ENCODE measurements at regions not wholly inside any gene's neighbourhood (a gene's known extent, or its start where the extent isn't known, plus 50 kb on each side); places are given as distances from the start of the nearest gene placed in this dataset.

DNA sequence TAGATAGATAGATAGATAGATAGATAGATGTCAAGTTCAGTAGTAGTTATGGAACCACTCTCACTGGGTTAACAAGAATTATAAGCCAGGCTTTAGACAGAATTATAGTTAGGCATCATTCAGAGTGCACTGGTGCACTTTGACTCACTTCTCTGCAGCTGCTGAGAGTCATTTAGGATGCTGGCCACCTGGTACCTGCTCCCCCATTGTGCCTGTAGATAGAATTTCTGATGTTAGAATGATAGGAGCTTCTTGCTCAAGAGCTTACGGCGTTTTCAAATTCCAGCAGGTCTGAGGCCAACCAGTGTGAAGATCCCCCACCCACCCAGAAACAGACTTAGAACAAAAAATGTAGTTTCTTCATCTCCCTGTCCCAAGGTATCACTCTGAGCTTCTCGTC lies 107.8 kb upstream of the HMCN1 start:
- BruUV-seq (replicated peaks), result no TSS peak
- in situ Hi-C loops (cut with MboI; ENCODE audit: low sequenced_read_pairs) (no loop called here), dilution Hi-C loops (cut with HindIII; ENCODE audit: low sequenced_read_pairs, unreplicated experiment) (no loop called here), intact Hi-C loops (cut with micrococcal nuclease) (no loop called here)
- ATAC-seq (ENCODE audit: low read depth) (no peak), DNase-seq (no peak)
- no peak overlapping the region for H2AFZ ChIP-seq (replicated peaks; ENCODE audit: low read length, poor library complexity)
- no CpG with 5 or more reads among the region's 3 CpGs for WGBS, 2 experiments (ENCODE audit: extremely low coverage in 2 of 2, insufficient read length in 1 of 2)
- H4K8ac ChIP-seq (ENCODE audit: low read depth in 2 of 2, low read length in 2 of 2), result no peak overlapping the region
- H3K36me3 ChIP-seq (ENCODE audit: control insufficient read depth, insufficient read depth, low read length), result no peaks in the 10 kb centered on the region
- no peak overlapping the region for H3K56ac ChIP-seq (ENCODE audit: extremely low read depth, insufficient read depth, low read length)
- no peaks in the 10 kb centered on the region for H3K9me3 ChIP-seq (ENCODE audit: control insufficient read depth, insufficient read depth, low read length)
- no peak overlapping the region for H3K18ac ChIP-seq (ENCODE audit: low read depth, low read length)
- TF ChIP-seq MXI1 (IDR thresholded peaks at IDR 0.05; ENCODE audit: borderline replicate concordance, low read depth, low read length) (no peak), CHD1 (IDR thresholded peaks at IDR 0.05; ENCODE audit: low read depth, low read length) (no peak), MAFK (IDR thresholded peaks at IDR 0.05; ENCODE audit: low read depth, low read length) (no peak), SMC3 (IDR thresholded peaks at IDR 0.05; ENCODE audit: low read depth, low read length) (no peak)
- TF ChIP-seq, protein P1, sequence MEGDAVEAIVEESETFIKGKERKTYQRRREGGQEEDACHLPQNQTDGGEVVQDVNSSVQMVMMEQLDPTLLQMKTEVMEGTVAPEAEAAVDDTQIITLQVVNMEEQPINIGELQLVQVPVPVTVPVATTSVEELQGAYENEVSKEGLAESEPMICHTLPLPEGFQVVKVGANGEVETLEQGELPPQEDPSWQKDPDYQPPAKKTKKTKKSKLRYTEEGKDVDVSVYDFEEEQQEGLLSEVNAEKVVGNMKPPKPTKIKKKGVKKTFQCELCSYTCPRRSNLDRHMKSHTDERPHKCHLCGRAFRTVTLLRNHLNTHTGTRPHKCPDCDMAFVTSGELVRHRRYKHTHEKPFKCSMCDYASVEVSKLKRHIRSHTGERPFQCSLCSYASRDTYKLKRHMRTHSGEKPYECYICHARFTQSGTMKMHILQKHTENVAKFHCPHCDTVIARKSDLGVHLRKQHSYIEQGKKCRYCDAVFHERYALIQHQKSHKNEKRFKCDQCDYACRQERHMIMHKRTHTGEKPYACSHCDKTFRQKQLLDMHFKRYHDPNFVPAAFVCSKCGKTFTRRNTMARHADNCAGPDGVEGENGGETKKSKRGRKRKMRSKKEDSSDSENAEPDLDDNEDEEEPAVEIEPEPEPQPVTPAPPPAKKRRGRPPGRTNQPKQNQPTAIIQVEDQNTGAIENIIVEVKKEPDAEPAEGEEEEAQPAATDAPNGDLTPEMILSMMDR (conservative IDR thresholded peaks at IDR 0.05; ENCODE audit: low read depth, low read length), result no peak
- TF ChIP-seq, protein P2, sequence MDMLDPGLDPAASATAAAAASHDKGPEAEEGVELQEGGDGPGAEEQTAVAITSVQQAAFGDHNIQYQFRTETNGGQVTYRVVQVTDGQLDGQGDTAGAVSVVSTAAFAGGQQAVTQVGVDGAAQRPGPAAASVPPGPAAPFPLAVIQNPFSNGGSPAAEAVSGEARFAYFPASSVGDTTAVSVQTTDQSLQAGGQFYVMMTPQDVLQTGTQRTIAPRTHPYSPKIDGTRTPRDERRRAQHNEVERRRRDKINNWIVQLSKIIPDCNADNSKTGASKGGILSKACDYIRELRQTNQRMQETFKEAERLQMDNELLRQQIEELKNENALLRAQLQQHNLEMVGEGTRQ (IDR thresholded peaks at IDR 0.05; ENCODE audit: low read depth, low read length), result no peak
- TF ChIP-seq, protein P3, sequence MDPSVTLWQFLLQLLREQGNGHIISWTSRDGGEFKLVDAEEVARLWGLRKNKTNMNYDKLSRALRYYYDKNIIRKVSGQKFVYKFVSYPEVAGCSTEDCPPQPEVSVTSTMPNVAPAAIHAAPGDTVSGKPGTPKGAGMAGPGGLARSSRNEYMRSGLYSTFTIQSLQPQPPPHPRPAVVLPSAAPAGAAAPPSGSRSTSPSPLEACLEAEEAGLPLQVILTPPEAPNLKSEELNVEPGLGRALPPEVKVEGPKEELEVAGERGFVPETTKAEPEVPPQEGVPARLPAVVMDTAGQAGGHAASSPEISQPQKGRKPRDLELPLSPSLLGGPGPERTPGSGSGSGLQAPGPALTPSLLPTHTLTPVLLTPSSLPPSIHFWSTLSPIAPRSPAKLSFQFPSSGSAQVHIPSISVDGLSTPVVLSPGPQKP (IDR thresholded peaks at IDR 0.05; ENCODE audit: borderline replicate concordance, low read depth, low read length), result no peak
- no peak overlapping the region for H2AK9ac ChIP-seq (replicated peaks; ENCODE audit: low read depth, low read length, poor library complexity)
- H3K9me1 ChIP-seq (ENCODE audit: insufficient read depth, low read length), result no peaks in the 10 kb centered on the region; the same call in 1 of the 2 replicates
- H4K20me1 ChIP-seq (ENCODE audit: insufficient read depth, low read length), result no peaks in the 10 kb centered on the region
- no peak overlapping the region for H3K9ac ChIP-seq (ENCODE audit: low read depth, low read length)
- H4K5ac ChIP-seq (ENCODE audit: low read depth, low read length), result no peak overlapping the region
- no peak overlapping the region for H2BK20ac ChIP-seq (ENCODE audit: low read depth, low read length)
- H3K23ac ChIP-seq (ENCODE audit: low read depth, low read length), result no peak overlapping the region
- no peak overlapping the region for H3K14ac ChIP-seq (replicated peaks; ENCODE audit: low read depth, low read length)
- H2BK120ac ChIP-seq (ENCODE audit: low read depth, low read length), result no peak overlapping the region
- H3K4me3 ChIP-seq (ENCODE audit: insufficient read depth, low read depth, low read length), result no peak overlapping the region
- H3K4me2 ChIP-seq (ENCODE audit: low read depth, low read length), result no peak overlapping the region
- H2AK5ac ChIP-seq (ENCODE audit: low read depth, low read length), result no peak overlapping the region
- H3K4ac ChIP-seq (ENCODE audit: low read depth, low read length), result no peak overlapping the region
- H3K79me1 ChIP-seq (ENCODE audit: low read depth in 1 of 2, low read length in 2 of 2), result no peaks in the 10 kb centered on the region
- H3K27me3 ChIP-seq (ENCODE audit: control insufficient read depth, insufficient read depth, low read length), result no peaks in the 10 kb centered on the region; the same call in 1 of the 2 replicates
- no peak overlapping the region for H2BK5ac ChIP-seq (ENCODE audit: low read depth, low read length, poor library complexity, severe bottlenecking)
- ChIA-PET CTCF (interaction anchor here (2.0 kb wide), 1 partner anchor 30 kb away, joined by 5 read pairs; no protein-coding TSS in a partner anchor), POLR2A (ENCODE audit: unreplicated experiment) (no interaction called here)
- no peak overlapping the region for H4K91ac ChIP-seq (ENCODE audit: insufficient read depth, low read depth, low read length)
- no peak overlapping the region for H2BK15ac ChIP-seq (ENCODE audit: low read depth, low read length)
- peaks cover 3% of the 10 kb centered on the region; the same call in 1 of the 2 replicates for H3K4me1 ChIP-seq (ENCODE audit: control insufficient read depth, insufficient read depth, low read length)
- no peak overlapping the region for H3K27ac ChIP-seq (ENCODE audit: insufficient read depth, low read length)

All from IMR-90 (cell line).